HCT116 (cell line): ENCODE measurements at regions not wholly inside any gene's neighbourhood (a gene's known extent, or its start where the extent isn't known, plus 50 kb on each side); places are given as distances from the start of the nearest gene placed in this dataset.

Experiments used
- ATAC-seq: fragments of 200-7000 bp; cut with Tn5 transposase; 2 replicates; pipeline ENCODE4 v1.9.1; 2020; ENCODE audit warnings: mild to moderate bottlenecking, moderate library complexity
- BruUV-seq: library from RNA; stranded (reverse); fragments of 400-500 nt; replicated peaks from 2 replicates; lab custom pipeline; 2021; lab: Mats Ljungman, UMichigan
- CTCF ChIA-PET: fragments of 300-600 bp; sonication (Branson Sonifier 250); formaldehyde crosslinking; loops from one replicate; lab custom pipeline; 2021; ENCODE audit warnings: antibody characterized with exemption; lab: Charles Lee
- POLR2A ChIA-PET: fragments of 300-600, 350-600 bp; sonication (Branson Sonifier 250); formaldehyde crosslinking; loops from one replicate; lab custom pipeline; 2021; ENCODE audit warnings: antibody characterized with exemption; lab: Charles Lee
- RAD21 ChIA-PET, 2 experiments: fragments of 300-600 bp; sonication (Branson Sonifier 250); formaldehyde crosslinking; loops; one replicate each; lab custom pipeline; 2023; ENCODE audit warnings: low total read pairs in 2 of 2; ENCODE audit not compliant: uncharacterized antibody in 2 of 2, unreplicated experiment in 2 of 2, low non-redundant PET in 1 of 2; lab: Charles Lee
- DNase-seq: peaks from one replicate; pipeline ENCODE4 v3.0.0-alpha.2; 2010; ENCODE audit warnings: low read depth, low spot score
- H2AFZ ChIP-seq: fragments of 200-600 bp; shearing (Covaris generic), sonication (generic); 2 replicates; pipeline ENCODE4 v1.6.1; 2017; ENCODE audit warnings: low read depth, mixed run types, mixed read lengths, antibody characterized with exemption, low read length; ENCODE audit not compliant: poor library complexity, severe bottlenecking
- H3K27ac ChIP-seq: 2 replicates; pipeline ENCODE4 v1.5.1; 2012; ENCODE audit warnings: low read depth, low read length
- H3K27me3 ChIP-seq: fragments of 200-600 bp; sonication (generic); 2 replicates; pipeline ENCODE4 v1.6.1; 2016; ENCODE audit warnings: mixed run types, low read length, mixed read lengths; ENCODE audit not compliant: insufficient read depth
- H3K36me3 ChIP-seq, 2 experiments: fragments of 200-500 bp in 1 of 2; fragments of 200-600 bp in 1 of 2; sonication (Bioruptor generic) in 1 of 2; sonication (generic) in 1 of 2; 2 replicates each; pipeline versions ENCODE4 v1.5.1 to v1.6.1; 2014 to 2016; ENCODE audit warnings: low read length in 2 of 2, inconsistent platforms in 1 of 2, mixed read lengths in 1 of 2, mixed run types in 1 of 2; ENCODE audit not compliant: insufficient read depth in 2 of 2, control insufficient read depth in 1 of 2
- H3K4me1 ChIP-seq, 2 experiments: fragments of 200-600 bp in 1 of 2; sonication (generic) in 1 of 2; 2 replicates each; pipeline versions ENCODE4 v1.5.1 to v1.6.1; 2012 to 2017; ENCODE audit warnings: low read length in 2 of 2, inconsistent platforms in 1 of 2, mild to moderate bottlenecking in 1 of 2, mixed read lengths in 1 of 2, mixed run types in 1 of 2, moderate library complexity in 1 of 2; ENCODE audit not compliant: insufficient read depth in 2 of 2, control insufficient read depth in 1 of 2
- H3K4me2 ChIP-seq: fragments of 200-600 bp; sonication (generic); 2 replicates; pipeline ENCODE4 v1.6.1; 2017; ENCODE audit warnings: mixed run types, low read length, mixed read lengths
- H3K4me3 ChIP-seq, 2 experiments: fragments of 200-600 bp in 1 of 2; sonication (generic) in 1 of 2; replicated peaks in 1 of 2; 2 replicates each; pipeline ENCODE4 v1.5.1; 2011 to 2016; ENCODE audit warnings: low read length in 2 of 2, control low read depth in 1 of 2, low read depth in 1 of 2, mild to moderate bottlenecking in 1 of 2, mixed read lengths in 1 of 2, mixed run types in 1 of 2
- H3K79me2 ChIP-seq: fragments of 200-600 bp; sonication (generic); 2 replicates; pipeline ENCODE4 v1.6.1; 2017; ENCODE audit warnings: mild to moderate bottlenecking, mixed run types, low read length, moderate library complexity, mixed read lengths; ENCODE audit not compliant: insufficient read depth
- H3K9ac ChIP-seq: fragments of 200-600 bp; sonication (generic); 2 replicates; pipeline ENCODE4 v1.6.1; 2016; ENCODE audit warnings: low read length, mixed read lengths
- H3K9me2 ChIP-seq: fragments of 200-600 bp; sonication (generic), shearing (Covaris generic); 2 replicates; pipeline ENCODE4 v1.6.1; 2017; ENCODE audit warnings: mixed run types, mild to moderate bottlenecking, moderate library complexity; ENCODE audit not compliant: insufficient read depth
- H3K9me3 ChIP-seq, 2 experiments: fragments of 200-500 bp in 1 of 2; fragments of 200-600 bp in 1 of 2; sonication (Bioruptor generic) in 1 of 2; sonication (generic) in 1 of 2; 2 replicates each; pipeline ENCODE4 v1.6.1; 2014 to 2017; ENCODE audit warnings: low read length in 2 of 2, mixed read lengths in 2 of 2, inconsistent platforms in 1 of 2, low read depth in 1 of 2, mild to moderate bottlenecking in 1 of 2, mixed run types in 1 of 2, moderate library complexity in 1 of 2; ENCODE audit not compliant: control insufficient read depth in 1 of 2, insufficient read depth in 1 of 2
- H4K20me1 ChIP-seq: fragments of 200-600 bp; sonication (generic), shearing (Covaris generic); 2 replicates; pipeline ENCODE4 v1.6.1; 2017; ENCODE audit warnings: mixed run types, mild to moderate bottlenecking, moderate library complexity; ENCODE audit not compliant: insufficient read depth
- ATF3 ChIP-seq: IDR thresholded peaks from 2 replicates; pipeline ENCODE4 v1.6.1; 2012
- CBX3 ChIP-seq: IDR thresholded peaks from 2 replicates; pipeline ENCODE4 v1.6.1; 2012; ENCODE audit warnings: low read depth
- CEBPB ChIP-seq: IDR thresholded peaks from 2 replicates; pipeline ENCODE4 v1.6.1; 2012; ENCODE audit warnings: low read depth
- CTCF ChIP-seq, 3 experiments: fragments of 200-600 bp in 1 of 3; sonication (generic) in 1 of 3; IDR thresholded peaks in 2 of 3; conservative IDR thresholded peaks in 1 of 3; 2 replicates each; pipeline ENCODE4 v1.5.1; 2012 to 2017; ENCODE audit warnings: low read depth in 2 of 3, low read length in 2 of 3, antibody characterized with exemption in 1 of 3, borderline replicate concordance in 1 of 3, control low read depth in 1 of 3, mild to moderate bottlenecking in 1 of 3, mixed read lengths in 1 of 3, mixed run types in 1 of 3, moderate library complexity in 1 of 3; ENCODE audit not compliant: insufficient read depth in 1 of 3
- EGR1 ChIP-seq: IDR thresholded peaks from 2 replicates; pipeline ENCODE4 v1.6.1; 2012; ENCODE audit warnings: low read depth
- EZH2phosphoT487 ChIP-seq: fragments of 200-600 bp; IDR thresholded peaks from 2 replicates; pipeline ENCODE4 v1.6.1; 2018; ENCODE audit warnings: antibody characterized with exemption, borderline replicate concordance
- JUND ChIP-seq: IDR thresholded peaks from 2 replicates; pipeline ENCODE4 v1.6.1; 2012
- MAX ChIP-seq: IDR thresholded peaks from 2 replicates; pipeline ENCODE4 v1.6.1; 2012
- POLR2AphosphoS5 ChIP-seq: IDR thresholded peaks from 2 replicates; pipeline ENCODE4 v1.6.1; 2011; ENCODE audit warnings: mild to moderate bottlenecking, low read depth, low read length, moderate library complexity
- SIN3A ChIP-seq: IDR thresholded peaks from 2 replicates; pipeline ENCODE4 v1.6.1; 2012; ENCODE audit warnings: low read depth
- SP1 ChIP-seq: IDR thresholded peaks from 2 replicates; pipeline ENCODE4 v1.6.1; 2012; ENCODE audit warnings: low read depth
- SRF ChIP-seq: IDR thresholded peaks from 2 replicates; pipeline ENCODE4 v1.6.1; 2012; ENCODE audit warnings: low read depth
- TCF7L2 ChIP-seq: IDR thresholded peaks from 2 replicates; pipeline ENCODE4 v1.7.0; 2011; ENCODE audit warnings: borderline replicate concordance, inconsistent platforms; ENCODE audit not compliant: insufficient read depth, insufficient read length; ENCODE audit errors: extremely low read depth
- YY1 ChIP-seq: IDR thresholded peaks from 2 replicates; pipeline ENCODE4 v1.6.1; 2011; ENCODE audit warnings: low read length, low read depth, moderate library complexity, mild to moderate bottlenecking; ENCODE audit not compliant: insufficient replicate concordance; ENCODE audit errors: extremely low read depth
- ZBTB33 ChIP-seq: IDR thresholded peaks from 2 replicates; pipeline ENCODE4 v1.6.1; 2011; ENCODE audit warnings: mild to moderate bottlenecking, low read length, moderate library complexity; ENCODE audit not compliant: insufficient replicate concordance; ENCODE audit errors: extremely low read depth
- ZFX ChIP-seq: fragments of 450-650 bp; IDR thresholded peaks from 2 replicates; pipeline ENCODE4 v1.6.1; 2017
- ZNF274 ChIP-seq: fragments of 200-500 bp; sonication (Bioruptor generic); IDR thresholded peaks from 2 replicates; pipeline ENCODE4 v1.6.1; 2014; ENCODE audit warnings: mild to moderate bottlenecking, low read depth, low read length, inconsistent platforms
- intact Hi-C: fragments of 100-400 bp; cut with micrococcal nuclease; formaldehyde crosslinking; loops from 2 replicates; pipeline ENCODE4 v1.10.0; 2022

- no peak for TF ChIP-seq MAX
Measured at GRCh38 chr6:82114748-82115147, 132.8 kb downstream of the IBTK start (continued).

- no peaks in the 10 kb centered on the region for H3K79me2 ChIP-seq
- H4K20me1 ChIP-seq: no peaks in the 10 kb centered on the region
- no peaks in the 10 kb centered on the region for H3K36me3 ChIP-seq
- no TSS peak for BruUV-seq
- H3K27me3 ChIP-seq: no peaks in the 10 kb centered on the region
- DNase-seq: no peak
- intact Hi-C loops: no loop called here
- no peak overlapping the region for H2AFZ ChIP-seq
- RAD21 ChIA-PET: no interaction called here
- H3K4me3 ChIP-seq: no peak overlapping the region
- no peaks in the 10 kb centered on the region for H3K9me3 ChIP-seq
- no peak for ATAC-seq
- no peak overlapping the region for H3K9ac ChIP-seq
- H3K4me1 ChIP-seq: no peaks in the 10 kb centered on the region
- H3K9me2 ChIP-seq: no peaks in the 10 kb centered on the region
- no peak overlapping the region for H3K4me2 ChIP-seq
- CTCF ChIA-PET: no interaction called here
- TF ChIP-seq CEBPB (no peak), EZH2phosphoT487 (no peak), EGR1 (no peak), JUND (no peak), SIN3A (no peak), POLR2AphosphoS5 (no peak), ZBTB33 (no peak), SRF (no peak), ZFX (no peak), MAX (no peak), CTCF (IDR thresholded peaks at IDR 0.05 in 2 of 3, conservative IDR thresholded peaks at IDR 0.05 in 1 of 3; ENCODE audit: borderline replicate concordance in 1 of 3, insufficient read depth in 1 of 3, low read depth in 2 of 3, low read length in 2 of 3) (no peak), ZNF274 (no peak), YY1 (no peak), ATF3 (no peak), CBX3 (no peak), TCF7L2 (no peak), SP1 (no peak)
- H3K27ac ChIP-seq: no peak overlapping the region
- POLR2A ChIA-PET: no interaction called here
Measured at GRCh38 chr6:82113231-82113630, 134.3 kb downstream of the IBTK start.
